Astrocyte (in vitro differentiated cells and primary cell): ENCODE measurements at regions not wholly inside any gene's neighbourhood (a gene's known extent, or its start where the extent isn't known, plus 50 kb on each side); places are given as distances from the start of the nearest gene placed in this dataset.

Source experiments
- DNase-seq: peaks from one replicate; pipeline ENCODE4 v3.0.0-alpha.2; 2010; ENCODE audit warnings: low read depth
- FAIRE-seq: peaks from 2 replicates; lab custom pipeline; 2011; peaks lifted over from hg19 to GRCh38; lab: Jason Lieb, UNC
- H2AFZ ChIP-seq: 2 replicates; pipeline ENCODE4 v1.6.0; 2012; ENCODE audit warnings: low read depth, low read length, inconsistent platforms
- H3K27ac ChIP-seq: 2 replicates; pipeline ENCODE4 v1.5.1; 2011; ENCODE audit warnings: low read depth, low read length, inconsistent platforms
- H3K27me3 ChIP-seq: 2 replicates; pipeline ENCODE4 v1.6.0; 2011; ENCODE audit warnings: low read length, inconsistent platforms; ENCODE audit not compliant: insufficient read depth
- H3K36me3 ChIP-seq: 2 replicates; pipeline ENCODE4 v1.5.1; 2011; ENCODE audit warnings: low read length, inconsistent platforms; ENCODE audit not compliant: insufficient read depth
- H3K4me1 ChIP-seq: 2 replicates; pipeline ENCODE4 v1.5.1; 2011; ENCODE audit warnings: low read length, inconsistent platforms; ENCODE audit not compliant: insufficient read depth
- H3K4me2 ChIP-seq: 2 replicates; pipeline ENCODE4 v1.6.0; 2012; ENCODE audit warnings: low read length, inconsistent platforms
- H3K4me3 ChIP-seq: 2 replicates; pipeline ENCODE4 v1.5.1; 2011; ENCODE audit warnings: low read depth, mild to moderate bottlenecking, low read length, inconsistent platforms; ENCODE audit not compliant: insufficient read depth
- H3K79me2 ChIP-seq: 2 replicates; pipeline ENCODE4 v1.6.0; 2012; ENCODE audit warnings: mild to moderate bottlenecking, low read length, inconsistent platforms; ENCODE audit not compliant: insufficient read depth
- H3K9ac ChIP-seq: 2 replicates; pipeline ENCODE4 v1.6.0; 2012; ENCODE audit warnings: mild to moderate bottlenecking, low read length, inconsistent platforms
- H3K9me3 ChIP-seq: 2 replicates; pipeline ENCODE4 v1.5.1; 2012; ENCODE audit warnings: low read depth, mild to moderate bottlenecking, low read length, inconsistent platforms; ENCODE audit not compliant: insufficient read depth
- H4K20me1 ChIP-seq: 2 replicates; pipeline ENCODE4 v1.6.0; 2012; ENCODE audit warnings: low read length, inconsistent platforms; ENCODE audit not compliant: insufficient read depth
- H3K27ac Mint-ChIP-seq: one replicate; pipeline ENCODE4 v1.8.0; 2021; ENCODE audit warnings: mild to moderate bottlenecking, mixed read lengths; ENCODE audit not compliant: unreplicated experiment
- H3K27me3 Mint-ChIP-seq: one replicate; pipeline ENCODE4 v1.8.0; 2021; ENCODE audit warnings: low read depth, mixed read lengths; ENCODE audit not compliant: unreplicated experiment
- H3K36me3 Mint-ChIP-seq: one replicate; pipeline ENCODE4 v1.8.0; 2021; ENCODE audit warnings: low read depth, mixed read lengths; ENCODE audit not compliant: unreplicated experiment
- H3K4me1 Mint-ChIP-seq: one replicate; pipeline ENCODE4 v1.8.0; 2021; ENCODE audit warnings: low read depth, mixed read lengths; ENCODE audit not compliant: unreplicated experiment
- H3K4me3 Mint-ChIP-seq: one replicate; pipeline ENCODE4 v1.8.0; 2021; ENCODE audit warnings: mild to moderate bottlenecking, moderate library complexity, mixed read lengths; ENCODE audit not compliant: unreplicated experiment
- H3K9me3 Mint-ChIP-seq: one replicate; pipeline ENCODE4 v1.8.0; 2021; ENCODE audit warnings: mild to moderate bottlenecking, mixed read lengths; ENCODE audit not compliant: unreplicated experiment
- CTCF ChIP-seq: IDR thresholded peaks from 2 replicates; pipeline ENCODE4 v1.5.1; 2011; ENCODE audit warnings: low read depth, mild to moderate bottlenecking, inconsistent platforms, low read length, moderate library complexity; ENCODE audit not compliant: insufficient read depth
- EZH2 ChIP-seq: IDR thresholded peaks from 2 replicates; pipeline ENCODE4 v1.6.1; 2012; ENCODE audit warnings: mild to moderate bottlenecking, low read length, inconsistent platforms; ENCODE audit not compliant: insufficient read depth

DNA sequence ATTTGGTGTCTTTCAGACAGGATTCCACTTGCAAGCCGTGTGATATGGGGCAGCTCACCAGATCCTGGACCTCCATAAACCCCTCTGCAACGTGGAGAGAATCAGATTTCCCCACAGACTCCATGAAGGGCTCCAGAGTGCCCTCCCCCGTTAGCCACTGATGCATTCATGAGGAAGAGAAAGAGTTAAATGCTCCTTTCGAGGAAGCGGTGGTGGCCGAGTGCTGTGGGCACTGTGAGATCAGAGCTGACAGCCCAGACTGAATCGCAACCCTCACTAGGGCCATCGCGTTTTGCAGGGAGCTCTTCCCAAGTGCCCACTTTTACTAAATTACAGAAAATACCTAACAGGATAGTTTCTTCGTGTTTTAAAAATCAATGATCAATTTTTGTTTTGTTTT is 226.3 kb upstream of the ZNF32 start:
- H3K36me3 ChIP-seq = no peaks in the 10 kb centered on the region
- no peaks in the 10 kb centered on the region for H4K20me1 ChIP-seq
- no peaks in the 10 kb centered on the region for H3K9me3 ChIP-seq
- TF ChIP-seq EZH2 (no peak), CTCF (no peak)
- peaks cover 4% of the 10 kb centered on the region for H3K27me3 Mint-ChIP-seq
- H3K4me3 ChIP-seq = no peak overlapping the region
- no peak overlapping the region for H3K4me2 ChIP-seq
- H3K36me3 Mint-ChIP-seq = peaks cover 1% of the 10 kb centered on the region
- H3K4me1 ChIP-seq = peaks cover 3% of the 10 kb centered on the region
- peaks cover 6% of the 10 kb centered on the region for H3K4me1 Mint-ChIP-seq
- H3K27ac Mint-ChIP-seq = no peak overlapping the region
- H3K4me3 Mint-ChIP-seq = no peak overlapping the region
- peaks cover 8% of the 10 kb centered on the region for H3K9me3 Mint-ChIP-seq
- no peak for FAIRE-seq
- H3K27me3 ChIP-seq = peaks cover 2% of the 10 kb centered on the region
- no peak for DNase-seq
- no peaks in the 10 kb centered on the region for H3K79me2 ChIP-seq
- H3K27ac ChIP-seq = no peak overlapping the region
- no peak overlapping the region for H3K9ac ChIP-seq
- H2AFZ ChIP-seq = no peak overlapping the region

DNA sequence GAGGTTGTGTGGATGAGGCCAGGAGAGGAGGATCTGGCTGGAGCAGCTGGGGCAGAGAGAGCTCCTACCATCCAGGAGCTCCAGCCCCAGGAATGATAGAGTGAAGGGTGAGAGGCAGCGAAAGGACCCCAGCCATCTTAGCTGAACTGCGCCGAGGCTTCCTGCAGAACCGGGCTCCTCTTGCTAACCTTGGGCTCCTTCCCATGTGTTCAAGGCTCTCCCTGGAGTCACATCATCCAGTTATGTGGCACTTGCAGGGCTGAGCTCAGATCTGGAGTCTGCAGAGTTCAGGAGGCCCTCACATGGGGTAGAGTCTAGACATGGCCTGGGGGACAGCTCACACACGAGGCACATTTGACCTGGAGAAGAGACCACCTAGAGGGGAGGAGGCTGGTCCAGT is 225.0 kb upstream of the ZNF32 start:
- Histone ChIP-seq H3K9ac (no peak overlapping the region), H4K20me1 (no peaks in the 10 kb centered on the region), H3K79me2 (no peaks in the 10 kb centered on the region), H3K36me3 (no peaks in the 10 kb centered on the region), H3K4me2 (no peak overlapping the region), H3K9me3 (no peaks in the 10 kb centered on the region), H2AFZ (no peak overlapping the region), H3K4me3 (no peak overlapping the region), H3K27me3 (peaks cover 2% of the 10 kb centered on the region), H3K4me1 (peaks cover 4% of the 10 kb centered on the region), H3K27ac (no peak overlapping the region)
- no peak for FAIRE-seq
- Mint-ChIP-seq H3K9me3 (peaks cover 8% of the 10 kb centered on the region), H3K27ac (no peak overlapping the region), H3K36me3 (no peaks in the 10 kb centered on the region), H3K4me1 (peaks cover 5% of the 10 kb centered on the region), H3K4me3 (no peak overlapping the region), H3K27me3 (peaks cover 4% of the 10 kb centered on the region)
- TF ChIP-seq EZH2 = no peak
- TF ChIP-seq CTCF = no peak
- no peak for DNase-seq

DNA sequence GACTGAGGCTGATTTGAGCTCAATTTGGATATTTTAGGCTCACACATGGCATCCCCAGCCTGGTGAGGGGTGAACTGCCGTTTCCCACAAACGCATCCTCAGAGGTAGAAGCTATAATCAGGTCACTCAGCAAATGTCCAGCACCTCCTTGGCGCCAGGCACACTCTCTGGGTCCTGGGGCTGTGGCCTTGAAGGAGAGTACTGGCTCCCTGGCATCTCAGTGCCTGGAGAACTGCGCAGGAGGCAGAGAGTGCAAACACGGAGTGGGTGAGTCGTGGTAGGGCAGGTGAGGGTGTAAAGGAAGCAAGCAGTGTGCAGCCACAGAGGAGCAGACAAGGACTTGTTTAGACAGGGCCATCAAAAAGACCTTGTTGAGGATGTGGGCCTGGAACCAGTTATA is 224.0 kb upstream of the ZNF32 start:
- H3K36me3 Mint-ChIP-seq = no peaks in the 10 kb centered on the region
- Histone ChIP-seq H3K9ac (no peak overlapping the region), H3K4me1 (peaks cover 10% of the 10 kb centered on the region), H3K27ac (no peak overlapping the region), H2AFZ (no peak overlapping the region), H3K36me3 (no peaks in the 10 kb centered on the region), H3K4me3 (no peak overlapping the region), H3K79me2 (no peaks in the 10 kb centered on the region), H4K20me1 (no peaks in the 10 kb centered on the region), H3K27me3 (peaks cover 2% of the 10 kb centered on the region), H3K9me3 (no peaks in the 10 kb centered on the region), H3K4me2 (no peak overlapping the region)
- no peak for DNase-seq
- no peak for TF ChIP-seq EZH2
- no peak for TF ChIP-seq CTCF
- peaks cover 8% of the 10 kb centered on the region for H3K9me3 Mint-ChIP-seq
- no peak overlapping the region for H3K27ac Mint-ChIP-seq
- no peak for FAIRE-seq
- H3K4me1 Mint-ChIP-seq = peaks cover 7% of the 10 kb centered on the region
- H3K4me3 Mint-ChIP-seq = no peak overlapping the region
- peaks cover 2% of the 10 kb centered on the region for H3K27me3 Mint-ChIP-seq
